ENCODE measurements at regions not wholly inside any gene's neighbourhood (a gene's known extent, or its start where the extent isn't known, plus 50 kb on each side); places are given as distances from the start of the nearest gene placed in this dataset.

DNA sequence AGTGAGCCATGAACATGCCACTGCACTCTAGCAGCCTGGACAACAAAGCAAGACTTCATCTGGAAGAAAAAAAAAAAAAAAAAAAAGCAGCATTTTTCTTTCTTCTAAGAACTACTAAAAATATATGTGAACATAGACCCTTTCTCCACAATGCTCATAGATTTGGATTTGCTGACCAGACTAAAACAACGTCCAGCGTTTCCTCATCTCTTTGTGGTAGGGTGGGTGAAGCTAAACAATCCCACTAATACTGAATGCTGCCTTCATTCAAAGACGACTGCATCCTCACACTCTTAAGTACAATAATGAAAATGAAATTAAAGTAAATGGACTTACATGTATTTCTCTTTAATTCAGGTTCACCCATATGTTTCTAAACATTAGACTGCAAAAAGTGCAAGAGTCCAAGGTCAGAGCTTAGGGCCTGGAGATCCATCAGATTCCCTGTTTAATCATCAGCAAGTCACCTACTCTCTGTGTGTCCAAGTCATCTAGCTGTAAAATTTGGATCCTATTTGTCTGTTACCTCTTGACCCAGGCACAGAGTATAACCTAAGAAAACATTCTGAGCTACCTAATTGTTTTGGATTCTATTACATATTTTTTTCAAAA lies 99.4 kb upstream of the NHSL1 start:
- no peak for TF ChIP-seq EZH2 (IDR thresholded peaks at IDR 0.05; ENCODE audit: insufficient read depth, low read length)
- TF ChIP-seq, protein P1, sequence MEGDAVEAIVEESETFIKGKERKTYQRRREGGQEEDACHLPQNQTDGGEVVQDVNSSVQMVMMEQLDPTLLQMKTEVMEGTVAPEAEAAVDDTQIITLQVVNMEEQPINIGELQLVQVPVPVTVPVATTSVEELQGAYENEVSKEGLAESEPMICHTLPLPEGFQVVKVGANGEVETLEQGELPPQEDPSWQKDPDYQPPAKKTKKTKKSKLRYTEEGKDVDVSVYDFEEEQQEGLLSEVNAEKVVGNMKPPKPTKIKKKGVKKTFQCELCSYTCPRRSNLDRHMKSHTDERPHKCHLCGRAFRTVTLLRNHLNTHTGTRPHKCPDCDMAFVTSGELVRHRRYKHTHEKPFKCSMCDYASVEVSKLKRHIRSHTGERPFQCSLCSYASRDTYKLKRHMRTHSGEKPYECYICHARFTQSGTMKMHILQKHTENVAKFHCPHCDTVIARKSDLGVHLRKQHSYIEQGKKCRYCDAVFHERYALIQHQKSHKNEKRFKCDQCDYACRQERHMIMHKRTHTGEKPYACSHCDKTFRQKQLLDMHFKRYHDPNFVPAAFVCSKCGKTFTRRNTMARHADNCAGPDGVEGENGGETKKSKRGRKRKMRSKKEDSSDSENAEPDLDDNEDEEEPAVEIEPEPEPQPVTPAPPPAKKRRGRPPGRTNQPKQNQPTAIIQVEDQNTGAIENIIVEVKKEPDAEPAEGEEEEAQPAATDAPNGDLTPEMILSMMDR (IDR thresholded peaks at IDR 0.05; ENCODE audit: insufficient read depth, low read depth, low read length) = no peak
